ENCODE measurements at regions not wholly inside any gene's neighbourhood (a gene's known extent, or its start where the extent isn't known, plus 50 kb on each side); places are given as distances from the start of the nearest gene placed in this dataset.

DNA sequence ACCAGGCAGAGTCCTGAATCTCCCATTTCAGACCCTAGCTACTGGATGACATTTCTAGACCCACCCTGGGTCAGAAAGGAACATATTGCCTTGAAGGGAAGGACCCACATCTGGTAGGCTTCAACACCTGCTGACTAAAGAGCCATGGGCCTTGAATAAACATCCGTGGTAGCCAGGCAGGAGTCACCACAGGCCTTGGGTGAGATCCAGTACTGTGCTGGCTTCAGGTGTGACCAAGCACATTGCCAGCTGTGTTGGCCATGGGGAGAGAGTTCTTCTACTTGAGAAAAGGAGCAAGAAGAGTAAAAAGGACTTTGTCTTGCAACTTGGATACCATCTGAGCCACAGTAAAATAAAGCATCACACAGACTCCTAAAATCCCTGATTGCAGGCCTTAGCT lies 332.6 kb downstream of the SLC16A7 start:
- no peak for DNase-seq (ENCODE audit: low read depth)

DNA sequence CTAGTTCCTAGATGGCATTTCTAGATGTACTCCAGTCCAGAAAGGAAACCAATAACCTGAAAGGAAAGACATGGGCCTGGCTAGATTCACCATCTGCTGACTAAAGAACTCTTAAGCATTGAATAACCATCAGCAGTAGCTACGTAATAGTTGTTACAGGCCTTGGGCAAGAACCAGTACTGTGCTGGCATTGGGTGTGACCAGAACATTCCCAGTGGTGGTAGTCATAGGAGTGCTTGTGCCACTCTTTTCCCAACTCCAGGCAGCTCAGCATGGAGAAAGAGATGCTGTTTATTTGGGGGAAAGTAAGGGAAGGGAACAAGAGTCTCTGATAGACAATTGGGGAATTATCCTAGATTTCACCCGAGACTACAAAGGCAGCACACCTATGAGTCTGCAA lies 333.3 kb downstream of the SLC16A7 start:
- DNase-seq (ENCODE audit: low read depth), result peak; percentile 91

DNA sequence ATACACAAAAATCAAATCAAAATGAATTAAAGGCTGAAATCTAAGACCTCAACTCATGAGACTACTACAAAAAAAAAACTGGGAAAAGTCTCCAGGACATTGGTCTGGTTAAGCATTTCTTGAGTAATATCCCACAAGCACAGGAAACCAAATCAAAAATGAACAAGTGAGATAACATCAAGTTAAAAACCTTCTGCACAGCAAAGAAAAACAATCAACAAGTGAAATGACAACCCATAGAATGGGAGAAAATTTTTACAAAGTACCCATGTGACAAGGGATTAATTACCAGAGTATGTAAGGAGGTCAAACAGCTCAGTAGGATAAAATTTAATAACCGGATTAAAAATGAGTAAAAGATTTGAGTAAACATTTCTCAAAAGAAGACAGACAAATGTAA lies 338.7 kb downstream of the SLC16A7 start:
- no peak for DNase-seq (ENCODE audit: low read depth)

DNA sequence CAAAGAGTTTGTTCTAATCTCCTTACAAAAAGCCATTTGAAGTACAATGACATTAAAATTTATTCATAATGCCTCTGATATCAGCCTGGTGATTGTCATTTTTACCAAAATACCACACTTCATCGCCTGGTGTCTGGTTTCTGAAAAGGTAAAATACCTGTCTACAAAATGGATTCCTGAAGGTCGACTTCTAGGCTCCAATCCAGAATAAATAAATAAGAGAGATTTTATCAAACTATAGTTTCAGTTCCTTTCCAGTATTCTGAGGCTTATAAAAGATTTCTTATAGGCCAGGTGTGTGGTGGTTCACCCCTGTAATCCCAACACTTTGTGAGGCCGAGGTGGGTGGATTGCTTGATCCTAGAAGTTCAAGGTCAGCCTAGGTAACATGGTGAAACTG lies 340.7 kb downstream of the SLC16A7 start:
- DNase-seq (ENCODE audit: low read depth), result no peak

DNA sequence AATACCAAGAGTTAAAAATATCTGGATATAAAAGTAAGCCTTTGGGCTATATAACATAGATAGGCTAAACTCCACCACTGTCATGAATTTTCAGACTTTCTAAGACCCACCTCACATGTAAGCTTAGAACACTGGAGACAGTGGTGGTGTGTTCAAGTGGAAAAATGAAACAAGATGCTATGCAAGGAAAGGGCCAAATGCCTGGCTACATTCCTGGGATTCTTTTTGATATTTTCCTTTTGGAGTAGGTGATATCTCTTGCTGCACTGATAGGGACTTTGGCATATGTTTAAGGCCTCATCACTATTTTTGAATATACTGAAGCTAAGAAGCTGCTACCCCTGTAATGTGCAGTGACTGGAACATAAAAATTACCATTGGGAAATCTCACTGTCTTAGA lies 341.3 kb downstream of the SLC16A7 start:
- no peak for DNase-seq (ENCODE audit: low read depth)

DNA sequence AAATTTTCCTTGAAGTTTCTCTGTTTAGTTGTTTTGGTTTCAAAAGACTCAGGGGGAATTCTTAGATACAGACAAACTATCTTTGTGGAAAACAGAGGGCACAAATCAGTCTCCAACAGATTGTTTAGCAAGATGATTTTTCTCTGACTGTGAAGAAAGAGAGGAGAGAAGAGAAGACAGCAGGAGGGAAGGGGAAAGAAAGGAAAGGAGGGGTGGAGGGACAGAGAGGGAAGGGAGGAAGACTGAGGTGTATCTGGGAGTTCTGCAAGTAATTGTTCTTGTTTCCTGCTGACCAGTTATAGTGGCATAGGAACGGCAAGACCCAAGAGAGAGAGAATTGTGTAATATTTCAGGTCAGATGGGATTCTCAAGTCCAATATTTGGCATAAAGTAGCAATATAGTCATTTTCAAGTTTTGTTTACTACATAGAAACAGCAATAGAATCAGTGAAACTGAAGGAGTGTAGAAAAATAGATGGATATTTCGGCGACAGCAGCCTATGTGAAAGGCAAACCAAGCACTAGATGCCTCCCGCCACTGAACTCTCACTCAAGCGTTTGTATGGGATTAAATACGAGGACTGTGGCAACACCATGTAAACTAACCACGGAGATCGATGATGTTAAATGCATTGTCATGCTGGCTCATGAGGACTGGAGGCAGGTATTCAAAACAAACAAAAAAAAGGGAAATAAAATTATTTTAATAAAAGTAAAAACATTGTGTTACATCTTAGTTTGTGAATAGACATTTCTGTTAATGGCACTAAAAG lies 342.5 kb downstream of the SLC16A7 start:
- DNase-seq (ENCODE audit: low read depth), result no peak

DNA sequence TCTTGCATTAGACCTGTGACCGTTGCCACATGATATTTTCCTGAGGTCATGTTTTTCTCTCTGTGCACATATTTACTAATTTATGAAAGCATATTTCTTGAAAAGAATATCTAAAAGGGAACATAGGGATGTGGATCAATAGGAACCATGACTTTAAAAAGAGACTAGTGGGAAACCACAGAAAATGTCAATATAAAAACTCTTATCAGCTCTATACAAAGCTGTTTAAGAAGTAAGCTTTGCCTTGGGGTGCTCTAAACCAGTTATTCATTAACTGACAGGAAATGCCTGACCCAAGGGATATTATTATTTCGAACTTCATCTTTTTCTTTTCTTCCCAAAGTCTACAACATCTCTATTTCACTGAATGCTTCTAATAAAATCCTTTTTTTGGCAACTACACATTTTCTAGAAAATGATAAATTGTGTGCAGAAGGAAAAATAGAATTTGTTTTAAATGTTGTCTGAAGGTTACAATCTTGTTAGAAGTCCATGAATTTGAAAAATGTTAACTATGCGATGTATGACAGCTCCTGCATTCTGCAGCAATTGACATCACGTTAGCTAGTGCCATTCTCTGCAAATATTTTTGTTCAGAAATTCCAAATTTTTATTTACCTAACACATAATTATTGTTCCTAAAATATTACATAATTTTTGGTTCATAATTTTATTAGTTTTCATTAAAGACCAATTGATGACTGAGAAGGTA lies 345.0 kb downstream of the SLC16A7 start:
- no peak for DNase-seq (ENCODE audit: low read depth)

DNA sequence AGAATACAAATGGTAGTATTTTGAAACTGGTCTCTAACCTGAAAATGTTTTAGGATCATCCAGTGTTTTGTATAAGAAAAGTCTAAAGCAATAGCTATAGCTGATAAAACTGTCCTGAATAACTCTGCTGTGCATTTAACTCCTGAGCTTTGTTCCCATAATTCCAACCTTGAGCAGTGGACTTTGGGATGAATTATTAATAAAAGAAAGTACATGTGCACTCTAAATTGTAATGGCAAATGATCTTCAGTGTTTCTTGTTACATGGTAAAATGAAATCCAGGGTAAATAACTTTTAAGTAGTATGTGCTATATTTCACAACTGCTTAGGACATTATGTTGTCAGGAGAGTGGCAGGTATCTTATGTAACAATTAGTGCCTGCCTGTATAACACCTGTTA lies 345.6 kb downstream of the SLC16A7 start:
- no peak for DNase-seq (ENCODE audit: low read depth)

DNA sequence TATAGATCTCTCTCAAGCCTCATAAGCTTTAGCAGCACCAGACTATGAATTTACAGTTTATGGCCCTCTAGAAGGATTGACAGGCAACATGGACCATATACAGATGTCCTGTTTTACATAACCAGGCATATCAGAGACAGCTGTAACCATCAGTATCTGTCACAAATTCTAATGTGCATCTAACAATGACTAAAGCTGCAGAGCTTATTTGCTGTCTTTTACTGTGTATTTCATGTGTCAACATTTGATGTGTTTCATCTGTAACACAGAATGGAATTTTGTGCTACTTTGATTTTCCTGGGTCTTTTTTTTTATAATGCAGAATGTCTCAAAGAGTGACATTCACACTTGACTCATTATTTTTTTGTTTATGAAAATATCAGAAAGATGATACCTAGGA lies 348.3 kb downstream of the SLC16A7 start:
- no peak for DNase-seq (ENCODE audit: low read depth)

DNA sequence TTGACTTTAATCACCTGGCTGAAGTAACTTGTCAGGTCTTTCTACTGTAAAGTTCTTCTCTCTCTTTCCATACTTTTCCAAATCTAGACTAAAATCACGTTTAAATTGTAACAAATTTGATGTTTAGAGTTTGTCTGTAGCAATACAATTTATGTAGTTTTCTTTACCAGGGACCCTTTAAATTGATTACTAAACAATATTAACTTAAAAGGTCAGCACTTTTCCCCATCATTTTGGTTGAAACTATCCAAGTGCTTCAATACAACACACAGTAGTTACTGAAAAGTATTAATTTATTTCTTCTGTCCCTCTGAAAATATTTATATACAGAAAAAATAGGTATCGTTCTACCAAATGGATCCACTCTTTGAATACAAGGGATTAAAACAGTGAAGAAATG lies 350.8 kb downstream of the SLC16A7 start:
- no peak for DNase-seq (ENCODE audit: low read depth)

DNA sequence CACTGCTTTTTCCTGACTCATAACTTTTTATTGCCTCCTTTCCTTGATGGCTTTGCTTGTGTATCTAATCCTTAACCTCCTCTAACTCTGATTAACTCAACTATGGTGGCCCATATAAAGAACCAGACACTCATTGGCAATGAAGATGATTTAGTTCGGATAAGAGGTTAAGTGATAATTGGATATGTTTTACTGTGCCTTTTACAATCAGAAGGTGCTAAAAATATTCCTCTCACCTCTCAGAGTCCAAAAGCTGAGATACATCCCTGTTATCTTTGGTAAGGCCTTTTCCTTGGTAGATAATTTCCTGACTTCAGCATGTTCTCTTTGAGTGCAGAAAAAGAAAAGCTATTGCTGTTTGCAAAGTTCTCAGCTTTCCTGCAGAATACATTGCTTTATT lies 367.7 kb downstream of the SLC16A7 start:
- no peak for DNase-seq (ENCODE audit: low read depth)

DNA sequence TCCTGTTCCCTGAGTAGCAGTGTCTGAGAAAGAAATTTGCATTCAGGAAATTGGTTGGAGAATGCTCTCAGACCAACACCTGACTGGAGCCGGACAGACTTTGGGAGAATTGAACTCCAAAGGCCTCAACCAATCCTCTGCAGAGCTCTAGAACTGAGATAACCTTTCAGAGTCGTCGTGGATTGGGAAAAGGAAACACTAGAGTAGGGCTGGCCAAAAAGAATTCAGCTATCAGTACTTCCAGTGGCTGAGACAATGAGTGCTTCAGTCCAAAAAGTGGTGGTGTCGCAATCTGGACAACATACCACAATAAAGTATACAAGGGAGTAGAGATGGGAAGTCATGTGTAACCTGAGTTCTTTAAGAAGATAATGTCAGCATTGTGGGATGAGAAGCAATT lies 377.1 kb downstream of the SLC16A7 start:
- peak; percentile 62 for DNase-seq (ENCODE audit: low read depth)

DNA sequence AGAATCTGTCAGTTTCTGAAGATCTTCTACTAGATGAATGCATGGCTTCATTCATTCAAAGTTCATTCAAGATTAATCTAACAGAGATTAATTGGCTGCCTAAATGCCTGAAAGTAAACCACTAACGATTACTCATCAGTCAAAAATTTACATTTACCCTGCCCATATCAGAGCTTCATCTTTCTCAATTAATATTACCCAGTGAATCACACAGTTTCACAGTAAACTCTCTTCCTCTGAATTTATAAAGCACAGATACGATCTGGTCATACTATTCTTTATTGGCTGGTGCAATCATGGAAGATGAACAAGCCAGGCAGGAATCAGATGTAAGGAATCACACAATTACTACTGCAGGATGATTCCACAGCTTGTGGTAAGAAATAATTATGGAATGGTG lies 377.7 kb downstream of the SLC16A7 start:
- peak; percentile 34 for DNase-seq (ENCODE audit: low read depth)

DNA sequence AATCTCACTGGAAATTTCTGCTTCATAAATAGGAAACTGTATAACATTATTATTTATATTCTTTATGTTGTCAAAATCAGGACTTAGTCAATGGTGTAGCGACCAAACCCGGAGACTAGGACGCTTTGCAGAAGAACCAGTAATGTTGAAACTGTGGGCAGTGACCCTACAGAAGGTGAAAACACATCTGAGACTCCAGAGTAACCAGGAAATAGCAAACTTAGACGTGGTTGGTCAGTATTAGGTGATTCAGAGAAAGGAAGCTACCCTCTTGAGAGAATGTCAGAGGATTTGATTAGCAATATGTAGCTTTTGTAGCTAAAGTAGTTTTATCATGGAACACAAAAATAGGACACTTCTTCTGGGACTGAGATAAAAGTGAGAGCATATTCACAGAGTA lies 381.9 kb downstream of the SLC16A7 start:
- DNase-seq (ENCODE audit: low read depth), result no peak

DNA sequence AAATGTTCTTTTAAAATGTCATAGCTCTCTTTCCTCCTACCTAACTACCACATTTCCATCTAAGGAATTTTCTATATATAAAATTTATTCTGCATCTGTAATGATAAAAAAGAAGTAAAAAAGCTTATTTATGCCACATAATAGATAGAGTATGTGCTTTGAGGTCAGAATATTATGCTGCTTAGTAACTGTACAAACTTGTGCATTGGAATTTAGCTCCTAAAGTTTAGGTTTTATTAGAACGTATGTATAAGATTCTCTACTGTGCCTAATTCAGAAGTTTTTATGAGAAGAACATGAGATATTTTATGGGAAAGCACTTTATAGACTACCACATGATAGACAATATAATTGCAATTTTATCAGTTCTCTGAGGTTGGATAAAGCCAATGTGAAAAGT lies 384.6 kb downstream of the SLC16A7 start:
- no peak for DNase-seq (ENCODE audit: low read depth)

DNA sequence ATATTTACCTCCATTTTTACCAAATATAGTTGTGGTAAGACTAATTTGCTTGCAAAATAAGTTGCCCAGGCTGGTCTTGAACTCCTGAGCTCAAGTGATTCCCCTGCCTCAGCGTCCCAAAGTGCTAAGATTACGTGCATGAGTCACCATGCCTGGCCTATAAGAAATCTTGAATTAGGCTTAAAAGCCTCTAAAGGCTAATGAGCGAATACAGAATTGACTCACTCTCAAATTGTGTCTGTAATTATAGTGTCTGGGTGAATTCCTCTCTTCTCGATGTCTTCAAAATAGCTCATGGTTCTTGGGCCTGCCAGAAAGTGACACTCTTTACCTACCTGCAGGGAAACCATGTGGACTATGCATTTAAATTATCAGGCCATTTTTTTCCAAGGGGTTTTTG lies 403.5 kb downstream of the SLC16A7 start:
- no peak for DNase-seq (ENCODE audit: low read depth)

DNA sequence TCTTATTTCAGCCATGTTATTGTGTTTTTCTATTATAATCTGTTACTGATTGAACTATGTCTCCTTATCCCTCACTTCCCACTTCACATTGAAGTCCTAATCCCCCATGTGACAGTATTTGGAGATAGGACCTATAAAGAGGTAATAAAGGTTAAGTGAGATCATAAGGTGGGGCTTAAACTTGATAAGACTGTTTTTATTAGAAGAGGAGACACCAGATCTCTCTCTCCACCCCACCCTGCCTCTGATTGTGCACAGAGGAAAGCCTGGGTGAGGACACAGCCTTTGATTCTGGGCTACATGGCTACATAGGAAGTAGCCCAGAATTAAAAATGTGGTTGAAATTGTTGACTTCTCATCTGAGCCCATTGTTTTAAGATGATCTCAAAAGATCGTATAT lies 414.7 kb downstream of the SLC16A7 start:
- no peak for DNase-seq (ENCODE audit: low read depth)

DNA sequence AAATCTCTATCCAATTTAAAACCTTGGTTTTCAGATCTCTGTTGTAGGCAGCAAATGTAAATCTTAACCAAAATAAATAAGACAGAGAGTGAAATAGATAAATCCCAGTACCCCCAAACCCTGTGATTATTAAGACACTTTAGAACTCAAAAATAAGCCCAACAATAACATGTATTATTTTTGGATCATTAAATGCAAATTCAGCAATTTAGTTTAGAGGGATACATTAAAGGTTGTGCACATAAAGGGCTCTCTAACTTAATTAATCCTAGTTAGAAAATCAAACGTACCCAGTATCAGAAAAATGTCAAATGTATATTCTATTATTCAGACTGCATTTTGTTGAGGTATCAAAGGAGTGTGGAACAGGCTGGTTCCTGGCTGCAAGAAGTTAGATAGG lies 416.8 kb downstream of the SLC16A7 start:
- no peak for DNase-seq (ENCODE audit: low read depth)

DNA sequence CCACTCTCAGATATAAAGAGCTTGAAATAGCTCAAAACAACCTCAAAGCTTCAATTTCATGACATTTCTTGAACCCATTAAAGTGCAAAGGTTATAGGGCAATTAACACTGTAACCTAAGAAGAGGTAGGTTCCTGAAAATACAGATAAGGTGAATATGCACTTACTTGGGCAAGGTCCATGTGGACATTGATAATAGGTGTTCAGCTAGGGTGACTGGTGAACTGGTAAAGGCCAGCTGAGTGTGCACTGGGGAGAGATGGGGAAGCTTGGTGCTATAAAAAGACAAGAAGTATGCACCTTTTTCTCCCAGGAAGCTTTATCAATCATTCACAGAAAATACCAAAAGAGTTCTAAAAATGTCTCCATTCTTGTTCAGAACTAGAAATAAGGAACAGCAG lies 418.6 kb downstream of the SLC16A7 start:
- no peak for DNase-seq (ENCODE audit: low read depth)

DNA sequence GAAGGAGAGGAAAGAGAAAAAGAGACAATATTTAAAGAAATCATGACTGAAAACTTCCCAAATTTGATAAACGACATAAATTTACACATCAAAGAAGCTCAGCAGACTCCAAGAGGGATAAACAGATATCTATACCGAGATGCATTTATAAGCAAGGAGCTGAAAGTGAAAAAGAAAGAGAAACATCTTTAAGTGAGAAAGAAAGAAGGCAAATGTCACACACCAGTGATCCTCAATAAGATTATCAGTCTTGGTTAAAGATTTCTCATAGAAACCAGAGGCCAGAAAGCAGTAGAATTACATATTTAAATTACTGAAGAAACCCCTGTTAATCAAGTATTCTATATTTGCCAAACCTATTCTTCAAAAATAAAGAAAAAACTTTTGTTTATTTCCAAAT lies 424.2 kb downstream of the SLC16A7 start:
- no peak for DNase-seq (ENCODE audit: low read depth)

DNA sequence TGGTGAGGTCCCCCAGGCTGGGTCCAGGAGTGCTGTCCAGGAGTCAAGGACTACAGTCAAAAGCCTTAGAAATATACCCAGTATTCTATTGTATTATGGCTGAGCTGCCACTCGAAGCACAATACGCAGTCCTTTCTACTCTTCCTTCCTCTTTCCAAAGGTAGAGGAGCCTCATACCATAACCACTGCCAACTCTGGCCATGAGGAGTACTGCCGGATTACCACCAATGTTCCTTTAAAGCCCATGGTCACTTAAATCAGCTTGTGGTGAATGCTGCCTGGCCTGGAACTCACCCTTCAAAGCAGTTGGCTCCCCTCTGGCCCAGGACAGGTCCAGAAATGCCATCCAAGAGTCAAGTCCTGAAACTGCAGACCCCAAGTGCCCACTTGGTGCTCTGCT lies 425.4 kb downstream of the SLC16A7 start:
- no peak for DNase-seq (ENCODE audit: low read depth)

DNA sequence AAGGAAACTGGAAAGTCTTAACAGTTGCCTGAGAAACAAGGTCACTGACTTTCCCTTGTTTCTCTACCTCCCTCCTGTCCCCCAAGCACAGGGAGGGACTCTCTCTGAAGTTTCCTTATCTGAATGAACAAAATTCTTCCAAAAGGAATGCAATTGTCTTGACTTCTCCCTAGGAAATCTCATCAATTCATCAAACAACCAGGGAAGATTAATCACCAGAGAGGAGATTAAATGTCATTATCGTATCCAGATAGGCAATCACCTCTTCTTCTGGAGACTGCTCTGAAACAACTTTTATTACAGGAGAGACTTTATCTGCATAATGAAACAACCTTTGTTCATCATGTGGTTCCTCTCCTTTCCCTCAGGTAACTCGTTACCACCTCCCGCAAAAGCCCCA lies 431.4 kb downstream of the SLC16A7 start:
- no peak for DNase-seq (ENCODE audit: low read depth)

DNA sequence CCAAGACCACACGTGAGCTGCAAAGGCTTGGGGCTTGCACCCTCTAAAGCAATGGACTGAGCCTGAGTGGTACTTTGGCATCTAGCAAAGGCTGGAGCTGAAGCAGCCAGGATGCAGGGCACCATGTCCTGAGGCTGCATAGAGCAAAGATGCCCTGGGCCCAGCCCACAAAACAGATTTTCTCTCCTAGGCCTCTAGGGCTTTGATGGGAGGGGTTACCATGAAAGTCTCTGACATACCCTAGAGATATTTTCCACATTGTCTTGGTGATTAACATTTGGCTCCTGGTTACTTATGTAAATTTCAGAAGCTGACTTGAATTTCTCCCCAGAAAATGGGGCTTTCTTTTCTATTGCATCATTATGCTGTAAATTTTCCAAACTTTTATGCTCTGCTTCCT lies 438.3 kb downstream of the SLC16A7 start:
- DNase-seq (ENCODE audit: low read depth), result no peak

DNA sequence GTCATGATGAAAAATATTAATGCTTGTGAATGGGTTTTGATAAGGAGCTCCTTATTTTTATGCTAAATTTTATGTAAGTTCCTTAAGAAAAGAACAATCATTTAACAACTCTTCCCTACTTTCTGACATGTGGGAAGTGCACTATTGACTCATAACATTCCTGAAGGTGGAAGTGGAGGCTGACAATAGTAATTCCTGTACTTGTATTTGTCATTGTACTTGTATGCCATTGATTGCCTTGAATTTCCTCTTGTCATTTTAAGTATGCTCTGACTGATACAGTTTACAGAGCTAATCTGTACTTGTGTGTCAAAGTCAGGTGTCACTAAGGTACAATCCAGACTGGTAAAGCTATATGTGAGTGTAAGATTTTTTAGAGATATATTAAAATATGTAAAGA lies 440.0 kb downstream of the SLC16A7 start:
- no peak for DNase-seq (ENCODE audit: low read depth)
